ENCODE measurements at regions not wholly inside any gene's neighbourhood (a gene's known extent, or its start where the extent isn't known, plus 50 kb on each side); places are given as distances from the start of the nearest gene placed in this dataset.

GRCh38 chr1:194512345-194512744 lies 1325.9 kb upstream of the B3GALT2 start:
- Histone ChIP-seq H3K27me3 (replicated peaks; ENCODE audit: control insufficient read depth, insufficient read depth, low read length) (no peaks in the 10 kb centered on the region), H3K4me3 (ENCODE audit: low read depth, low read length) (no peak overlapping the region), H3K36me3 (ENCODE audit: control insufficient read depth, insufficient read depth, low read length) (no peaks in the 10 kb centered on the region), H3K4me1 (no peaks in the 10 kb centered on the region), H3K9me3 (peaks cover 8% of the 10 kb centered on the region; the same call in 1 of the 2 replicates)
- H3K4me1 Mint-ChIP-seq (ENCODE audit: low read depth, unreplicated experiment): no peaks in the 10 kb centered on the region
- no peak for TF ChIP-seq CTCF (IDR thresholded peaks at IDR 0.05; ENCODE audit: insufficient read depth in 1 of 2, low read depth in 1 of 2, low read length in 1 of 2, severe bottlenecking in 1 of 2, unreplicated experiment in 1 of 2)
- no peaks in the 10 kb centered on the region for H3K27me3 Mint-ChIP-seq (ENCODE audit: insufficient read depth, unreplicated experiment)
- peaks cover 13% of the 10 kb centered on the region for H3K9me3 Mint-ChIP-seq (ENCODE audit: unreplicated experiment)
- intact Hi-C loops (cut with micrococcal nuclease; ENCODE audit: unreplicated experiment): no loop called here
- H3K27ac Mint-ChIP-seq (ENCODE audit: unreplicated experiment): no peak overlapping the region
- H3K36me3 Mint-ChIP-seq (ENCODE audit: insufficient read depth, unreplicated experiment): no peaks in the 10 kb centered on the region
- ChIA-PET CTCF (no interaction called here), POLR2A (no interaction called here)
- no peak for DNase-seq
- no TSS peak for BruUV-seq (replicated peaks)
- H3K4me3 Mint-ChIP-seq (ENCODE audit: unreplicated experiment): no peak overlapping the region

GRCh38 chr1:194503209-194503608 lies 1316.8 kb upstream of the B3GALT2 start:
- intact Hi-C loops (cut with micrococcal nuclease; ENCODE audit: unreplicated experiment): no loop called here
- H3K4me1 Mint-ChIP-seq (ENCODE audit: low read depth, unreplicated experiment): no peaks in the 10 kb centered on the region
- no peak overlapping the region for H3K4me3 Mint-ChIP-seq (ENCODE audit: unreplicated experiment)
- H3K4me3 ChIP-seq (ENCODE audit: low read depth, low read length): no peak overlapping the region
- POLR2A ChIA-PET: no interaction called here
- no TSS peak for BruUV-seq (replicated peaks)
- no peaks in the 10 kb centered on the region for H3K9me3 Mint-ChIP-seq (ENCODE audit: unreplicated experiment)
- H3K4me1 ChIP-seq: no peaks in the 10 kb centered on the region
- no peak for DNase-seq
- CTCF ChIA-PET: no interaction called here
- TF ChIP-seq CTCF (IDR thresholded peaks at IDR 0.05; ENCODE audit: insufficient read depth in 1 of 2, low read depth in 1 of 2, low read length in 1 of 2, severe bottlenecking in 1 of 2, unreplicated experiment in 1 of 2): no peak
- no peaks in the 10 kb centered on the region for H3K36me3 Mint-ChIP-seq (ENCODE audit: insufficient read depth, unreplicated experiment)
- no peaks in the 10 kb centered on the region for H3K27me3 ChIP-seq (replicated peaks; ENCODE audit: control insufficient read depth, insufficient read depth, low read length)
- H3K27me3 Mint-ChIP-seq (ENCODE audit: insufficient read depth, unreplicated experiment): no peaks in the 10 kb centered on the region
- H3K36me3 ChIP-seq (ENCODE audit: control insufficient read depth, insufficient read depth, low read length): no peaks in the 10 kb centered on the region
- no peak overlapping the region for H3K27ac Mint-ChIP-seq (ENCODE audit: unreplicated experiment)
- no peaks in the 10 kb centered on the region for H3K9me3 ChIP-seq

DNA sequence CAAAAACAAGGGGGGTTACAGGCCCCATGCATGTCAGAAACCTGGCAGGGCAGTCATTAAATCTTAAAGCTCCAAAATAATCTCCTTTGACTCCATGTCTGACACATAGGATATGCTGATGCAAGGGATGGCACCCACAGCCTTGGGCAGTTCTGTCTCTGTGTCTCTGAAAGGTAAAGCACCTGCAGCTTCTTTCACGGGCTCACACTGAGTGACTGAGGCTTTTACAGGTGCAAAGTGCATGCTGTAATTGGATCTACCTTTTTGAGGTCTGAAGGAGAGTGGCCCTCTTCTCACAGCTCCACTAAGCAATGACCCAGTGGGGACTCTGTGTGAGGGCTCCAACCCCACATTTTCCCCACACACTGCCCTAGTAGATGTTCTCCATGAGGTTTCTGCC lies 1309.0 kb upstream of the B3GALT2 start:
- intact Hi-C loops (cut with micrococcal nuclease; ENCODE audit: unreplicated experiment): no loop called here
- POLR2A ChIA-PET: no interaction called here
- H3K4me3 Mint-ChIP-seq (ENCODE audit: unreplicated experiment): no peak overlapping the region
- peaks cover 11% of the 10 kb centered on the region for H3K9me3 Mint-ChIP-seq (ENCODE audit: unreplicated experiment)
- H3K4me1 ChIP-seq: no peaks in the 10 kb centered on the region
- no peaks in the 10 kb centered on the region for H3K4me1 Mint-ChIP-seq (ENCODE audit: low read depth, unreplicated experiment)
- no peak for DNase-seq
- H3K27me3 Mint-ChIP-seq (ENCODE audit: insufficient read depth, unreplicated experiment): no peaks in the 10 kb centered on the region
- no peaks in the 10 kb centered on the region for H3K27me3 ChIP-seq (replicated peaks; ENCODE audit: control insufficient read depth, insufficient read depth, low read length)
- no peaks in the 10 kb centered on the region for H3K9me3 ChIP-seq
- CTCF ChIA-PET: no interaction called here
- no peaks in the 10 kb centered on the region for H3K36me3 ChIP-seq (ENCODE audit: control insufficient read depth, insufficient read depth, low read length)
- no peaks in the 10 kb centered on the region for H3K36me3 Mint-ChIP-seq (ENCODE audit: insufficient read depth, unreplicated experiment)
- H3K27ac Mint-ChIP-seq (ENCODE audit: unreplicated experiment): no peak overlapping the region
- TF ChIP-seq CTCF (IDR thresholded peaks at IDR 0.05; ENCODE audit: insufficient read depth in 1 of 2, low read depth in 1 of 2, low read length in 1 of 2, severe bottlenecking in 1 of 2, unreplicated experiment in 1 of 2): no peak
- no peak overlapping the region for H3K4me3 ChIP-seq (ENCODE audit: low read depth, low read length)
- BruUV-seq (replicated peaks): no TSS peak
